Caco-2 (cell line): ENCODE measurements at regions not wholly inside any gene's neighbourhood (a gene's known extent, or its start where the extent isn't known, plus 50 kb on each side); places are given as distances from the start of the nearest gene placed in this dataset.
A peak's percentile ranks its signal among the peaks of the same experiment; 100 is the strongest.

Experiments used
- BruUV-seq: library from RNA; stranded (reverse); fragments of 400-500 nt; replicated peaks from 2 replicates; lab custom pipeline; 2021; lab: Mats Ljungman, UMichigan
- CTCF ChIA-PET: fragments of 300-600 bp; sonication (Branson Sonifier 250); formaldehyde crosslinking; loops from one replicate; lab custom pipeline; 2022; ENCODE audit warnings: antibody characterized with exemption; lab: Charles Lee
- POLR2A ChIA-PET: fragments of 300-600 bp; sonication (Branson Sonifier 250); formaldehyde crosslinking; loops from one replicate; lab custom pipeline; 2022; ENCODE audit warnings: antibody characterized with exemption; lab: Charles Lee
- DNase-seq, 2 experiments: peaks; one replicate each; pipeline versions ENCODE4 v3.0.0 to v3.0.0-alpha.2; 2020 to 2022
- H3K27me3 ChIP-seq: replicated peaks from 2 replicates; pipeline ENCODE4 v1.6.0; 2011; ENCODE audit warnings: low read length; ENCODE audit not compliant: control insufficient read depth, insufficient read depth
- H3K36me3 ChIP-seq: 2 replicates; pipeline ENCODE4 v1.5.1; 2011; ENCODE audit warnings: low read length; ENCODE audit not compliant: control insufficient read depth, insufficient read depth
- H3K4me1 ChIP-seq: fragments of 250-450 bp; sonication (Bioruptor Pico); 2 replicates; pipeline ENCODE4 v1.5.1; 2020; ENCODE audit warnings: mild to moderate bottlenecking
- H3K4me3 ChIP-seq: 2 replicates; pipeline ENCODE4 v1.5.1; 2011; ENCODE audit warnings: low read depth, mild to moderate bottlenecking, control low read depth, low read length
- H3K9me3 ChIP-seq: fragments of 250-450 bp; sonication (Bioruptor Pico); 2 replicates; pipeline ENCODE4 v1.5.1; 2020; ENCODE audit warnings: mild to moderate bottlenecking, moderate library complexity
- H3K27ac Mint-ChIP-seq: one replicate; pipeline ENCODE4 v1.8.0; 2022; ENCODE audit warnings: mixed read lengths; ENCODE audit not compliant: unreplicated experiment
- H3K27me3 Mint-ChIP-seq: one replicate; pipeline ENCODE4 v1.8.0; 2022; ENCODE audit warnings: mixed read lengths; ENCODE audit not compliant: insufficient read depth, unreplicated experiment
- H3K36me3 Mint-ChIP-seq: one replicate; pipeline ENCODE4 v1.8.0; 2022; ENCODE audit warnings: mild to moderate bottlenecking, mixed read lengths; ENCODE audit not compliant: insufficient read depth, unreplicated experiment
- H3K4me1 Mint-ChIP-seq: one replicate; pipeline ENCODE4 v1.8.0; 2022; ENCODE audit warnings: low read depth, mixed read lengths; ENCODE audit not compliant: unreplicated experiment
- H3K4me3 Mint-ChIP-seq: one replicate; pipeline ENCODE4 v1.8.0; 2022; ENCODE audit warnings: mild to moderate bottlenecking, moderate library complexity, mixed read lengths; ENCODE audit not compliant: unreplicated experiment
- H3K9me3 Mint-ChIP-seq: one replicate; pipeline ENCODE4 v1.8.0; 2022; ENCODE audit warnings: mixed read lengths; ENCODE audit not compliant: unreplicated experiment
- intact Hi-C: fragments of 100-400 bp; cut with micrococcal nuclease; formaldehyde crosslinking; loops from one replicate; pipeline ENCODE4 v1.10.0; 2022; ENCODE audit not compliant: unreplicated experiment
- TF ChIP-seq, protein P1 (sequence below), 2 experiments: fragments of 200-600 bp in 1 of 2; IDR thresholded peaks; 1 replicate in 1 of 2; 2 replicates in 1 of 2; pipeline versions ENCODE4 v1.5.1 to v1.8.0; 2011 to 2022; ENCODE audit warnings: antibody characterized with exemption in 1 of 2, control low read depth in 1 of 2, inconsistent platforms in 1 of 2, low read depth in 1 of 2, low read length in 1 of 2, mild to moderate bottlenecking in 1 of 2, moderate library complexity in 1 of 2; ENCODE audit not compliant: insufficient read depth in 1 of 2, severe bottlenecking in 1 of 2, unreplicated experiment in 1 of 2

DNA sequence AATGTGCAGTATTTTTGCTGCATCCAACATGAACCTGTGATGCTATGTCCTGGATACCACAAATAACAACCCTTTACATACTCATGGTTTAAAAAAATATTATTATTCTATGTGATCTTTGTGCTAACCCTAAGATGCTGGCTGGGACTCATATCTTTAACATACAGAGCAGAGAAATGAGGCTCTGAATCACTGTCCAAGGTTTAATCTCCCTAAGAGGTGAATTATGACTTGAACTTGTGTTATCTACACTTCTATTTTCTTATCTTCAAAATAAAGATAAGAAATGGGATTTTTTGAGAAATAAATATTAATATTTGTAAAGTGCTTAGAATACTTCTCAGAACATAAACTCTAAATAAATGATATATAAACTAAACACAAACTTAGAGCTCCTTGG is 68.8 kb upstream of the GRIA1 start:
- intact Hi-C loops: no loop called here

DNA sequence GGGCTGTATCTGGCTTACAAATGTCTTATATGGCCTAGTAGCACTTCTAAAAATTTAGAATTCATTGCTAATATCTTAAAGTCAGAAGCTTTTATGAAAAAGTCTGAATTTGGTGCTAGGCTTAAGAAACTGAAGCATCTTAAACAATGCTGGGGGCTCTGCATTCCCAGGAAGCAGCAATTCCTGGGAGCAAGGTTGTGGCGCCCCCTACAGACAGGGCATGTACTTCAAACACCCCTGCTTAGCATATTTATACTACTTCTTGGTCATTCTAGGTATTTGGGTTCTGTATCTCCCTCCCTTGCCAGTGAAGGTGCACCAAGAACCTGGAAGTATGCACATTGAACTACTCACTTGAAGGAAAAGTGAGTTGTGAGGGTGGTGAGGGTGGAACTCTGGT is 64.6 kb upstream of the GRIA1 start:
- Histone ChIP-seq H3K4me3 (no peak overlapping the region), H3K4me1 (no peaks in the 10 kb centered on the region), H3K36me3 (no peaks in the 10 kb centered on the region), H3K9me3 (no peaks in the 10 kb centered on the region), H3K27me3 (no peaks in the 10 kb centered on the region)
- DNase-seq: peak in 1 of 2 experiments; percentile 5
- Mint-ChIP-seq H3K27me3 (peaks cover 8% of the 10 kb centered on the region), H3K4me1 (no peaks in the 10 kb centered on the region), H3K9me3 (no peaks in the 10 kb centered on the region), H3K36me3 (no peaks in the 10 kb centered on the region), H3K27ac (no peak overlapping the region), H3K4me3 (no peak overlapping the region)
- TF ChIP-seq, protein P1, sequence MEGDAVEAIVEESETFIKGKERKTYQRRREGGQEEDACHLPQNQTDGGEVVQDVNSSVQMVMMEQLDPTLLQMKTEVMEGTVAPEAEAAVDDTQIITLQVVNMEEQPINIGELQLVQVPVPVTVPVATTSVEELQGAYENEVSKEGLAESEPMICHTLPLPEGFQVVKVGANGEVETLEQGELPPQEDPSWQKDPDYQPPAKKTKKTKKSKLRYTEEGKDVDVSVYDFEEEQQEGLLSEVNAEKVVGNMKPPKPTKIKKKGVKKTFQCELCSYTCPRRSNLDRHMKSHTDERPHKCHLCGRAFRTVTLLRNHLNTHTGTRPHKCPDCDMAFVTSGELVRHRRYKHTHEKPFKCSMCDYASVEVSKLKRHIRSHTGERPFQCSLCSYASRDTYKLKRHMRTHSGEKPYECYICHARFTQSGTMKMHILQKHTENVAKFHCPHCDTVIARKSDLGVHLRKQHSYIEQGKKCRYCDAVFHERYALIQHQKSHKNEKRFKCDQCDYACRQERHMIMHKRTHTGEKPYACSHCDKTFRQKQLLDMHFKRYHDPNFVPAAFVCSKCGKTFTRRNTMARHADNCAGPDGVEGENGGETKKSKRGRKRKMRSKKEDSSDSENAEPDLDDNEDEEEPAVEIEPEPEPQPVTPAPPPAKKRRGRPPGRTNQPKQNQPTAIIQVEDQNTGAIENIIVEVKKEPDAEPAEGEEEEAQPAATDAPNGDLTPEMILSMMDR (IDR thresholded peaks at IDR 0.05; ENCODE audit: insufficient read depth in 1 of 2, low read depth in 1 of 2, low read length in 1 of 2, severe bottlenecking in 1 of 2, unreplicated experiment in 1 of 2): peak in 1 of 2 experiments; percentile 50
- BruUV-seq: no TSS peak
- CTCF ChIA-PET: no interaction called here
- POLR2A ChIA-PET: no interaction called here
- intact Hi-C loops: no loop called here

More for the DNA sequence above, 68.8 kb upstream of the GRIA1 start:
- Mint-ChIP-seq H3K4me3 (no peak overlapping the region), H3K27me3 (peaks cover 3% of the 10 kb centered on the region), H3K4me1 (no peaks in the 10 kb centered on the region), H3K9me3 (no peaks in the 10 kb centered on the region), H3K27ac (no peak overlapping the region), H3K36me3 (no peaks in the 10 kb centered on the region)
- BruUV-seq: no TSS peak
- ChIA-PET CTCF (no interaction called here), POLR2A (no interaction called here)
- Histone ChIP-seq H3K4me3 (no peak overlapping the region), H3K4me1 (no peaks in the 10 kb centered on the region), H3K36me3 (no peaks in the 10 kb centered on the region), H3K9me3 (no peaks in the 10 kb centered on the region), H3K27me3 (no peaks in the 10 kb centered on the region)
- DNase-seq: no peak
- TF ChIP-seq, protein P1 (IDR thresholded peaks at IDR 0.05; ENCODE audit: insufficient read depth in 1 of 2, low read depth in 1 of 2, low read length in 1 of 2, severe bottlenecking in 1 of 2, unreplicated experiment in 1 of 2): no peak

DNA sequence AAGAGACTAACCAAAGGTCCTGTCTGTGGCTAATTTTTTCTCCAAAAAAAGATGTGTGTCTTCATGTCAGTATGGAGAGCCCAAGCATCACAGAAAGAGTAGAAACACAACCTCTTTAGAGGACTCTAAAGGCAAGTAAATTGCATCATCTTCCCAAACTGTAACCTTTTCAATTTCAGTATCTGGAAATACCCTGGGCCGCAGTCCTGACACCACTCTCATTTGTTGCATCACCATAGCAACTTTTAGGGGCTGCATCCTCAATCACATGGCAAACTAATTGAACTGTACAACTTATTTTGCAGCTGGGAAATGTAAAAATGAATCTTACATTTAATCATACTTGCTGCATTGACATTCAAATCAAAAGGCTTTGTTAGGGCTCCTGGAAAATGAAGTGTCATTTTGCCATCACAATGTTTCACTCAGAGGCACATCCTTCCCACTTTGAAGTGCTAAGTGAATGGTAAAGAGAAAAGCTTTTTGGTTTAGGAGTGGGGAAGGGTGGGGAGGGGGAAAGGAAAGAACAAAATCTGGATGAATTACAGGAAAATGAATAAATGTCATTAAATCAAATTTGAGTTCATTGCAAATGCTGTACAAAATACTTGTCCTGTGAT is 60.6 kb upstream of the GRIA1 start:
- H3K4me1 Mint-ChIP-seq: peaks cover 10% of the 10 kb centered on the region
- Histone ChIP-seq H3K27me3 (no peaks in the 10 kb centered on the region), H3K36me3 (no peaks in the 10 kb centered on the region), H3K9me3 (no peaks in the 10 kb centered on the region), H3K4me3 (no peak overlapping the region), H3K4me1 (no peaks in the 10 kb centered on the region)
- no peaks in the 10 kb centered on the region for H3K9me3 Mint-ChIP-seq
- peaks cover 5% of the 10 kb centered on the region for H3K27me3 Mint-ChIP-seq
- no peak for DNase-seq
- intact Hi-C loops: no loop called here
- POLR2A ChIA-PET: no interaction called here
- BruUV-seq: no TSS peak
- H3K27ac Mint-ChIP-seq: no peak overlapping the region
- H3K36me3 Mint-ChIP-seq: peaks cover 5% of the 10 kb centered on the region
- H3K4me3 Mint-ChIP-seq: no peak overlapping the region
- CTCF ChIA-PET: interaction anchor here (0.6 kb wide), 1 partner anchor 39 kb away, joined by 3 read pairs; no protein-coding TSS in a partner anchor
- TF ChIP-seq, protein P1 (IDR thresholded peaks at IDR 0.05; ENCODE audit: insufficient read depth in 1 of 2, low read depth in 1 of 2, low read length in 1 of 2, severe bottlenecking in 1 of 2, unreplicated experiment in 1 of 2): no peak
